ENCODE measurements at regions not wholly inside any gene's neighbourhood (a gene's known extent, or its start where the extent isn't known, plus 50 kb on each side); places are given as distances from the start of the nearest gene placed in this dataset.

- H3K56ac ChIP-seq (ENCODE audit: insufficient read length, low read depth, low read length) = no peak overlapping the region
- peaks cover 0 to 2% of the 10 kb centered on the region in 2 experiments; a peak in 2 of 5 replicates for H3K9me3 Mint-ChIP-seq
- no peaks in the 10 kb centered on the region for H3K79me1 ChIP-seq (ENCODE audit: insufficient read depth, low read depth, low read length, poor library complexity, severe bottlenecking)
- no CpG with 5 or more reads among the region's 2 CpGs for WGBS (ENCODE audit: extremely low coverage, insufficient read length, low lambda C conversion rate)
- H2BK120ac ChIP-seq (ENCODE audit: low read depth, low read length, poor library complexity, severe bottlenecking) = no peak overlapping the region
- H3K23ac ChIP-seq (ENCODE audit: insufficient read length, low read depth, low read length) = no peak overlapping the region
- no peak overlapping the region for H4K8ac ChIP-seq (replicated peaks; ENCODE audit: insufficient read length, low read depth, low read length)
- no peak overlapping the region for H3K9ac ChIP-seq (ENCODE audit: extremely low read depth, insufficient read length, low read length)
- no peaks in the 10 kb centered on the region; the same call in 1 of the 2 replicates for H3K27me3 Mint-ChIP-seq (ENCODE audit: low read depth)
- 0 out of 7 replicates have a peak overlapping the region, but pooled peaks of 1 of the 3 experiments have one; percentile 54 for H3K27ac Mint-ChIP-seq
- H3K4me2 ChIP-seq (ENCODE audit: insufficient read depth, insufficient read length, low read length) = no peak overlapping the region
- H3K27me3 ChIP-seq (ENCODE audit: insufficient read depth, low read length) = no peaks in the 10 kb centered on the region; the same call in 1 of the 2 replicates
- H3T11ph ChIP-seq (ENCODE audit: low read length) = no peak overlapping the region
- H4K20me1 ChIP-seq (ENCODE audit: control insufficient read depth, insufficient read depth, insufficient read length) = no peaks in the 10 kb centered on the region
- H4K5ac ChIP-seq (ENCODE audit: insufficient read length, low read depth, low read length) = no peak overlapping the region
- H3K9me3 ChIP-seq (ENCODE audit: control insufficient read depth, low read depth, low read length) = no peaks in the 10 kb centered on the region
- no peak overlapping the region for H2AK5ac ChIP-seq (ENCODE audit: insufficient read length, low read length)
- H3K79me2 ChIP-seq (ENCODE audit: insufficient read depth, low read length) = no peaks in the 10 kb centered on the region
- no peak overlapping the region for H3K18ac ChIP-seq (ENCODE audit: insufficient read length, low read depth, low read length)
- H2BK12ac ChIP-seq (ENCODE audit: insufficient read length, low read depth, low read length) = no peak overlapping the region
- H2BK5ac ChIP-seq (ENCODE audit: insufficient read length, low read length) = no peak overlapping the region
- H3K4me1 ChIP-seq (ENCODE audit: insufficient read depth, low read length) = peaks cover 5% of the 10 kb centered on the region; the same call in 1 of the 2 replicates
- H3K14ac ChIP-seq (ENCODE audit: insufficient read depth, low read length) = no peak overlapping the region
- H3K4ac ChIP-seq (ENCODE audit: low read depth, low read length) = no peak overlapping the region
- no peak overlapping the region for H3K27ac ChIP-seq (ENCODE audit: insufficient read length, low read depth, low read length)
- H3K4me1 Mint-ChIP-seq = peaks cover 30 to 48% of the 10 kb centered on the region in 2 experiments
- no peak overlapping the region for H3K4me3 Mint-ChIP-seq
- H2BK15ac ChIP-seq (ENCODE audit: low read depth, low read length) = no peak overlapping the region
- H2AFZ ChIP-seq (ENCODE audit: low read length) = no peak overlapping the region
- H3K36me3 Mint-ChIP-seq (ENCODE audit: insufficient read depth in 1 of 3, low read depth in 3 of 3) = peaks cover 0 to 29% (median 3%) of the 10 kb centered on the region in 3 experiments; a peak in 4 of 7 replicates
- no peak for TF ChIP-seq CTCF (conservative IDR thresholded peaks at IDR 0.05)
- H4K91ac ChIP-seq (ENCODE audit: insufficient read length, low read depth, low read length) = no peak overlapping the region
- no peaks in the 10 kb centered on the region for H3K23me2 ChIP-seq (ENCODE audit: insufficient read length, low read depth, low read length, poor library complexity, severe bottlenecking)
- no peak for DNase-seq
- H2BK20ac ChIP-seq (ENCODE audit: low read depth, low read length, poor library complexity, severe bottlenecking) = no peak overlapping the region
Observed at GRCh38 chr18:64415218-64415617, 266.3 kb upstream of the LINC00305 start.
